GM12891 (cell line): ENCODE measurements at regions not wholly inside any gene's neighbourhood (a gene's known extent, or its start where the extent isn't known, plus 50 kb on each side); places are given as distances from the start of the nearest gene placed in this dataset.

ENCODE experiments used
- DNase-seq: peaks from one replicate; pipeline ENCODE4 v3.0.0; 2011; ENCODE audit warnings: low spot score; ENCODE audit not compliant: insufficient read length
- FAIRE-seq: peaks from 2 replicates; lab custom pipeline; 2011; peaks lifted over from hg19 to GRCh38; lab: Jason Lieb, UNC
- PAX5 ChIP-seq: IDR thresholded peaks from 2 replicates; pipeline ENCODE4 v1.6.1; 2011; ENCODE audit warnings: low read length, moderate library complexity, mild to moderate bottlenecking; ENCODE audit not compliant: insufficient read depth, severe bottlenecking
- POLR2A ChIP-seq: IDR thresholded peaks from 2 replicates; pipeline ENCODE4 v1.6.1; 2011; ENCODE audit warnings: low read depth, low read length, control low read depth
- POLR2AphosphoS5 ChIP-seq: IDR thresholded peaks from 2 replicates; pipeline ENCODE4 v1.6.1; 2011; ENCODE audit warnings: low read depth, low read length, control low read depth
- POU2F2 ChIP-seq: IDR thresholded peaks from 2 replicates; pipeline ENCODE4 v1.6.1; 2011; ENCODE audit warnings: low read depth, mild to moderate bottlenecking, control low read depth, low read length, moderate library complexity
- SPI1 ChIP-seq: IDR thresholded peaks from 2 replicates; pipeline ENCODE4 v1.6.1; 2011; ENCODE audit warnings: low read depth, low read length, control low read depth
- TAF1 ChIP-seq: IDR thresholded peaks from 2 replicates; pipeline ENCODE4 v1.6.1; 2011; ENCODE audit warnings: low read depth, low read length, control low read depth

DNA sequence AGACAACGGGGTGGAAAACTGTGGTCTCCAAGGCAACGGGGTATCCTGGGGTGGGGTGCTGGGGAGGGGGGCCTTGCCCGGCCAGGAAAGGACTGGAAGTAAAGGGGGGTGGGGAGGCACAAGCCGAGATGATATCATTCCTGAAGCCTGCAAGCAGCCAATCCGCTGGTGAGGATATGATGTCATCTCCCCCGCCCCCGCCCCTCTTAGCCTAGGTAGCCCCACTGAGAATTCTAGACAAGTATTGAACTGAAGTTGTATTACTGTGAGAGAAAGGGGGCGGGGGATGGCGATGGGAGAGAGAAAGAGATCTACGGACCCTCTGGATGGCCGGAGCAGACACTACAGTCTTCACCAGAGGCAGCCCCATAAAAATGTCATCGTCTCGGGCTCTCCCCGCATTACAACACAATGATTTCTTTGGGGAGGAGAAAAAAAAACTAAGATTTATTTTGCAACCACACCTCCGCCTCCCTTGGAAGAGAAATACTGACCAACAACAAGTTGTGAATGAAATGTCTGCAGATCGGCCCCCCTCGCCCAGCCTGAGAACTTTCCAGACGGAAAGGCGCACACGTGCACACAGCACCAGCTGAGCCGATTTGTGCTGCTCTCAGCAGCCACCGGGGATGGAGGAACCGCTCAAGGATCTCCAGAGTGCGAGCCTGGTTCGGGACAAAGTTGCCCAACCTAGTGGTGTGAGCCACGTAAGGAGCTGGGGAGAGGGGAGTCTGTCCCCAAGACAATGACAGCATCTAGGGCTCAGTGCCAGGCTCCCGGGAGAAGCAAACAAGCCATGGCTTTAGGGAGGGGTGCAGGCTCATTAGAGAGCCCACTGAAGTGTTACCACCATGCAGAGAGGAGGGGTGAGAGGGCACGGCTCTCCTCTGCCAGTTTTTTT is 222.1 kb downstream of the SOX9 start:
- DNase-seq (no peak), FAIRE-seq (no peak)
- no peak for TF ChIP-seq SPI1
- no peak for TF ChIP-seq TAF1

- FAIRE-seq (no peak), DNase-seq (no peak)
- no peak for TF ChIP-seq POLR2AphosphoS5
- TF ChIP-seq POU2F2, result no peak
- TF ChIP-seq PAX5, result no peak
- no peak for TF ChIP-seq POLR2A
- TF ChIP-seq TAF1, result no peak
- TF ChIP-seq SPI1, result no peak
Observed at GRCh38 chr17:72343911-72344310, 223.1 kb downstream of the SOX9 start.

- no peak for DNase-seq
- no peak for TF ChIP-seq POLR2A
- peak; percentile 33 for TF ChIP-seq SPI1
- FAIRE-seq, result no peak
Observed at GRCh38 chr17:72344613-72345012, 223.8 kb downstream of the SOX9 start.

DNA sequence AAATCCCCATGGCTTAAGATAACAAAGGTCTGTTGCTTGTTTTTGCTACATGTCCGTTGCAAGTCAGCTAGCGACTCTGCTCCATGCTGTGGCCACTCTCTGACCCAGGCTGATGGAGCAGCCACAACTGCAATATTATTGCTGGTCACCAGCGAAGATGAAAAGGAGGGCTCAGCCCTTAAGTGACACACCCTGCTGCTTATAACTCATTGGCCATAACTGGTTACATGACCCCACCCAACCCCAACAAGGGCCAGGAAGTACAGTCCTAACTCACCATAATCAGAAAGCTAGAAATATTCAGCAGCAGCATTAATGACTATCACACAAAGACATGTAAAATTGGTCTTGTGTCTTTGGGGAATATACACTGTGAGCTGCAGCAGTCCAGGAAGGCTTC is 224.3 kb downstream of the SOX9 start:
- DNase-seq (no peak), FAIRE-seq (no peak)
- no peak for TF ChIP-seq POLR2AphosphoS5
- no peak for TF ChIP-seq POU2F2
- no peak for TF ChIP-seq POLR2A
- TF ChIP-seq SPI1, result no peak
- no peak for TF ChIP-seq PAX5
- TF ChIP-seq TAF1, result no peak

GRCh38 chr17:72345536-72345935 is 224.7 kb downstream of the SOX9 start:
- no peak for DNase-seq
- no peak for TF ChIP-seq POLR2A
- TF ChIP-seq POU2F2, result no peak
- FAIRE-seq, result no peak

- DNase-seq, result no peak
- no peak for TF ChIP-seq POU2F2
- no peak for TF ChIP-seq POLR2AphosphoS5
- no peak for TF ChIP-seq TAF1
- TF ChIP-seq PAX5, result no peak
- no peak for TF ChIP-seq SPI1
- TF ChIP-seq POLR2A, result no peak
- no peak for FAIRE-seq
Observed at GRCh38 chr17:72346306-72346705, 225.5 kb downstream of the SOX9 start.

DNA sequence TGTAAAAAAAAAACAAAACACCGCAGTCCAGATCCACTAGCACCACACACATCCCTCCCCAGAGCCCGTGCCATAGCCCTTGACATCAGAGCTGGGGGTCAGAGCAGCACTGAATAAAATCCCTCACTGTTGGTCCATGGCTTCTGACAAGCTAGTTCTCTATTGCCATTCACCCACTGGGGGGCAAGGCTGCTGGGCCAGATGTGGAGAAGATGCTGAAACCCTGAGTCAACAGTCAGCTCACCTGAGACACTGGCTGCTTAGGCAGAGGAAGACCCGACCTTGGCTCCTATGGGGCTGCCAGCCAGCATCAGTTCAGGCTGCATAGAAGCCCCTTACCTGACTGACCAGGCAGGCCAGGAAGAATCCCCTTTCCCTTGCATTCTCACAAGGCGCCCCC is 228.2 kb downstream of the SOX9 start:
- no peak for FAIRE-seq
- no peak for DNase-seq
- TF ChIP-seq SPI1 (no peak), PAX5 (no peak), POLR2A (no peak), TAF1 (no peak), POLR2AphosphoS5 (no peak), POU2F2 (no peak)

DNA sequence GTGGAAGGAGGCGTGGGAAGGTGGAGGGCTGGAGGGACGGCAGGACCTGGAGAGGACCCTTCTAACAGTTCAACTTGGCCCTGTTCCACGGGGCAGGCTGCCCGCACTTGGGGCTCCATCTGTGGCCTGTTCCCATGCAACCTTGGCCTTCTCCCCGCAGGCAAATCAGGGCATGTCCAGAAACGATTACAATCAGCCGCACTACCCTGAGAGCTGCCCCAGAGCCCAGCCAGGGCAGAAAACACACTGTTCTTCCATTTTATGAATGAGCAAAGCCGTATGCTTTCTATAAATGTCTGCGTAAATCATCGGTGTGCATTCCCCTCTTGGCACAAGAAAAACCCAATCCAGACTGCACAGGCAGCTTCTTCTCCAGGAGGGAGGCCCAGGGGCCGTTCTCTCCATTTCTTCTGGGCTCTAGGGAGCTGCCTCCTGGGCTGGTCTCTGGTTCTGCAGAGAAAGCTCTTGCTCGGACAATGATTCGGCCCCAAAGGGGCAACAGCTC is 228.7 kb downstream of the SOX9 start:
- FAIRE-seq (no peak), DNase-seq (no peak)
- TF ChIP-seq PAX5, result no peak
- TF ChIP-seq POLR2AphosphoS5, result no peak

DNA sequence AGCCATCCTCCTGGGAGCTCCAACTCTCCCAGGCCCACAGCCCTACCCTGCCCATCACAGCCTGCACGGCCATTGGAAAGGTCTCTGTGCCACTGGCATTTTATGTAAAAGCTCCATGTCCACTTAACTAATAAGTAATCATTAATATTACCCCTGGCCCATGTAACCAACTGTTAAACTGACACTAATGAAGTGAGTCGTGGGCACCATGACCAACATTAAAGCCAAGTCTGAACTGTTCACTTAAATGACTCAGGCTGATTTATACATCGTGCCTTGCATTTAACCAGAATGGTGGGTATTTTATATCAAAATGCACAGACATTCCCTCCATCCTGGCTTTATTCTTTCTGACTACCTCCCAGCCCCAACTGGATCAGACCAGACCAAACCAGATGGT is 229.3 kb downstream of the SOX9 start:
- no peak for DNase-seq
- FAIRE-seq, result no peak
- TF ChIP-seq POLR2A (no peak), SPI1 (no peak), TAF1 (no peak), PAX5 (no peak), POU2F2 (no peak), POLR2AphosphoS5 (no peak)

DNA sequence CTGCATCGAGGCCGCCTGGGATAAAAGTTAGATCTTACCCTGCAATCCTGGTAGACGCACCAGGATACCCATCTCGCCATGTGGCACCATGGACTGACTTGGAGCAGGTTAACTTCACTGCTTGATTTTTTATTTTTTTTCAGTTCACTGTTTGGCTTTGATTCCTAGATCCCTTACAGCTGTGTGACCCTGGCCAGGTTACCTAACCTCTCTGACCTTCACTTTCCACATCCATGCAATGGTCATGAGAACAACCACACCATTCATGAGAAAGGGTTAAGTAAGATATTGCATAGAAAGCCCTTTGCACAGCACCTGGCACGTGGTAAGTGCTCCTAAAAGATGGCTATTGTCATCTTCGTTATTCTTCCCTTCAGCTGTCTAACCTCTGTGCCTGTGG is 230.5 kb downstream of the SOX9 start:
- no peak for TF ChIP-seq PAX5
- DNase-seq (no peak), FAIRE-seq (no peak)

DNA sequence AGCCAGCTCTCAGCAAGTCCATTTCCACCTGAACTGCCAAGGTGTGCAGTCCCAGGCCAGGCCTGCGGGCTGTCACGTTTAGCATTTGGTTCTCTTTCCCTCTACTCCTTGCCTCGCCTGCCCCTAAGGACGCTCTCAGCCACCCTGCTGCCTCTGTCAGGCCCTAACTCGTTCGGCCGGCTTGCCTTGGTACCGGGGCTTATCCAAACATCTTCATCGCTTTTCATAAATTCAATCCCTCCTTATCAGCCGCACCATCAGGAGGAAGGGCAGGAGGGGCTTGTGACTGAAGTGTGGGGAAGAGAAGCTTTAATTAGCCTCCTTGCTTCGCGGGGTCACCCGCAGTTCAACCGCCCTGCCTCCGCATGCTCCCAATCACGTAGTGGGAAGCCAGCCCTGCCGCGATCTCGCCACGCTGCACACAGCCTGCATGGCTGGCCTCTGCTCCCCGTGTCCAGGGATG is 231.1 kb downstream of the SOX9 start:
- no peak for FAIRE-seq
- TF ChIP-seq POLR2A (no peak), SPI1 (no peak), TAF1 (no peak), PAX5 (no peak), POU2F2 (no peak), POLR2AphosphoS5 (no peak)
- DNase-seq, result no peak
